ENCODE measurements at regions not wholly inside any gene's neighbourhood (a gene's known extent, or its start where the extent isn't known, plus 50 kb on each side); places are given as distances from the start of the nearest gene placed in this dataset.

GRCh38 chr9:116008278-116008677 is 145.3 kb upstream of the PAPPA start:
- DNase-seq: no peak

- no peak for DNase-seq
Observed at GRCh38 chr9:116009420-116009819, 144.2 kb upstream of the PAPPA start.

GRCh38 chr9:116015855-116016254 is 137.7 kb upstream of the PAPPA start:
- no peak for DNase-seq

- no peak for DNase-seq
Observed at GRCh38 chr9:116020146-116020545, 133.4 kb upstream of the PAPPA start.

GRCh38 chr9:116020801-116021200 is 132.8 kb upstream of the PAPPA start:
- no peak for DNase-seq

GRCh38 chr9:116027096-116027495 is 126.5 kb upstream of the PAPPA start:
- DNase-seq: no peak

GRCh38 chr9:116027511-116027910 is 126.1 kb upstream of the PAPPA start:
- no peak for DNase-seq

- DNase-seq: no peak
Observed at GRCh38 chr9:116027951-116028350, 125.6 kb upstream of the PAPPA start.

- DNase-seq: no peak
Observed at GRCh38 chr9:116030517-116030916, 123.1 kb upstream of the PAPPA start.

- DNase-seq: no peak
Observed at GRCh38 chr9:116032683-116033440, 120.7 kb upstream of the PAPPA start.

GRCh38 chr9:116039312-116039711 is 114.3 kb upstream of the PAPPA start:
- no peak for DNase-seq

GRCh38 chr9:116039893-116040292 is 113.7 kb upstream of the PAPPA start:
- no peak for DNase-seq

GRCh38 chr9:116042321-116042720 is 111.3 kb upstream of the PAPPA start:
- no peak for DNase-seq

GRCh38 chr9:116045083-116045482 is 108.5 kb upstream of the PAPPA start:
- DNase-seq: no peak

GRCh38 chr9:116048081-116048480 is 105.5 kb upstream of the PAPPA start:
- DNase-seq: no peak

GRCh38 chr9:116049456-116049855 is 104.1 kb upstream of the PAPPA start:
- no peak for DNase-seq

- DNase-seq: no peak
Observed at GRCh38 chr9:116051528-116051927, 102.1 kb upstream of the PAPPA start.

- DNase-seq: no peak
Observed at GRCh38 chr9:116055536-116055935, 98.1 kb upstream of the PAPPA start.

- DNase-seq: no peak
Observed at GRCh38 chr9:116057371-116057770, 96.2 kb upstream of the PAPPA start.

- no peak for DNase-seq
Observed at GRCh38 chr9:116058421-116058820, 95.2 kb upstream of the PAPPA start.

- DNase-seq: no peak
Observed at GRCh38 chr9:116059466-116059865, 94.1 kb upstream of the PAPPA start.

GRCh38 chr9:116060631-116061030 is 93.0 kb upstream of the PAPPA start:
- DNase-seq: no peak

GRCh38 chr9:116061546-116062205 is 91.9 kb upstream of the PAPPA start:
- DNase-seq: no peak

GRCh38 chr9:116062206-116062550 is 91.4 kb upstream of the PAPPA start:
- DNase-seq: no peak

- no peak for DNase-seq
Observed at GRCh38 chr9:116064970-116065369, 88.6 kb upstream of the PAPPA start.
